HG02973 (cell line): ENCODE measurements at regions not wholly inside any gene's neighbourhood (a gene's known extent, or its start where the extent isn't known, plus 50 kb on each side); places are given as distances from the start of the nearest gene placed in this dataset.
"Not testable (repeated sequence)": the region's sequence is repeated elsewhere in the genome, so short reads cannot be mapped to it uniquely, and the experiment has no call there.

Source experiments
- ATAC-seq: cut with Tn5 transposase; IDR thresholded peaks from one replicate; pipeline ENCODE4 v1.9.1; 2021; ENCODE audit warnings: moderate library complexity; ENCODE audit not compliant: unreplicated experiment

DNA sequence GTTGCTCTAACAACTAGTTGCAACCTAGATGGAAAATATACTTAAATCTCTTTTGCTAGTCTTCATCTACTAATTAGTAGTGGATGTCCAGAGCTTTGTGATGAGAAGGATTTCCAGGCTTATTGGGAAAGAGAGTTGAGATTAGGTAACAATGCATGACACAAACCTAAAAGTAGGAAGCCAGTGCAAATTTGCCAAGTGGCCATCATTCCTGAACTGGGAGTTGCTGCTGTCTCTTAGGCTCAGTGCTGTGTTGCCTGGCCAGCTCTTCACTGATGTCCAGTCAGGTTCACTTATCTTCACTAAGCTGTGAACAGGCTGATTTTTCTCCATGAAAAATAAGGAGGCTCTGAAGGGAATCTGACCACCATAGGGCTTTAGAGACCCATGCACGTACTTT, 105.6 kb upstream of the AMOT start:
- no peak for ATAC-seq

GRCh38 chrX:112945826-112946225, 105.2 kb upstream of the AMOT start:
- no peak for ATAC-seq

- ATAC-seq: peak; percentile 63
These were observed 100.7 kb upstream of the AMOT start for GRCh38 chrX:112941209-112941837.

GRCh38 chrX:112935029-112935428, 94.4 kb upstream of the AMOT start:
- ATAC-seq: no peak

DNA sequence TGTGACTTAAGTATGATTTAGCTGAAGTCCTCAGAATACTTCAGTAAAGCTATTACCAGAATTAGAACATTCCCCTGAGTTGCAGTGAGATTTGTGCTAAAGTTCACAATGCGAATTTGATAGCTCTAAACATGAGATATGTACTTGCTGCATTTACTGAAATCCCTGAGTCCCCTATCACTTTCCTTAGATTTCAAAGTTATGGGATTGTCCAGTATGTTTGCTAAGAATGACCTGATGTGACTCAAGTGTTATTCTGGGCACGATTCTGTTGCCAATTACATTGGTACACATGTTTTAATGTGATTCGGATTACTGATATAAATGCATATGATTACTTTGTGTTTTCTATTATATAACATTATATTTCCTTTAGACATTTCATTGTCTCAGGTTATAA, 91.3 kb upstream of the AMOT start:
- ATAC-seq: no peak

- no peak for ATAC-seq
These were observed 90.8 kb upstream of the AMOT start for GRCh38 chrX:112931478-112931877.

- ATAC-seq: not testable (repeated sequence)
These were observed 82.8 kb upstream of the AMOT start for GRCh38 chrX:112923381-112923780.

DNA sequence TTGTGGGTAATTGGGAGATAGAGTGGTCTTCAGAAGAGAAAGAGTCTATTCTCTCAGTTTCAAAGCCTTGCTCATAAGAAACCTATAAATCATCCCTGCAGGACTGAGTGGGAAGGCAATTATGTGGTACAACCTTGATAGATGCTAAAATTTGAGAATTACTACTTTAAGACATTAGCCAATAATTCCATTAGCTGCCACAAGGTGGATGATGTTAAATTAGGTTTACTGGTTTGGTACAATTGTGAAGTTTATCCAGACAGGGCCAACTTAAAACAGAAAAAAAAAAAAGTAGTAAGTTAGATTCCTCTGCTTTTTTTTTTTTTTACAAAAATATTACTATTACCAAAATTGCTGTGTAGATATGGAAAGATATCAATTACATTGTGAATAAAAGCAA, 73.2 kb upstream of the AMOT start:
- ATAC-seq: no peak

DNA sequence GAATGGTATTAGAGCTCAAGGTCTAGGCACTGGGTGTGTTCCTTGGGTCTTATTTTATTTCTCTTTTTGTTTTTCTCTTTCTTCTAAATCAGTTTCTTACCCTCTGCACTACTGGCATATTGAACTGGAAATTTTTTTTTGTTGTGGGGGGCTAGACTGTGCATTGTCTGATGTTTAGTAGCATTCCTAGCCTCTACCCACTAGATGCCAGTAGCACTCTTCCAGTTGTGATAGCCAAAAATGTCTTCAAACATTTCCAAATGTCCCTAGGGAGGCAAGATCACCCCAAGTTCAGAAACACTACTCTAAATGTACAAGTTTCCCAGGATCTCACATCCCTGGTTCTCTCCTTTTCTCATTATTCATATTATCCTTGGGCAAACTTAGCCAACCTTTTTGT, 69.8 kb upstream of the AMOT start:
- no peak for ATAC-seq

- ATAC-seq: no peak
These were observed 61.5 kb upstream of the AMOT start for GRCh38 chrX:112901869-112902725.

GRCh38 chrX:112896051-112896450, 55.4 kb upstream of the AMOT start:
- ATAC-seq: no peak
